Effector CD4-positive, alpha-beta T cell (primary cell): ENCODE measurements at regions not wholly inside any gene's neighbourhood (a gene's known extent, or its start where the extent isn't known, plus 50 kb on each side); places are given as distances from the start of the nearest gene placed in this dataset.

ENCODE experiments used
- DNase-seq: peaks from one replicate; pipeline ENCODE4 v3.0.0-alpha.2; 2020

GRCh38 chr6:137763436-137763835 lies 103.6 kb upstream of the TNFAIP3 start:
- DNase-seq = no peak

GRCh38 chr6:137763886-137764285 lies 103.2 kb upstream of the TNFAIP3 start:
- no peak for DNase-seq

GRCh38 chr6:137764464-137764863 lies 102.6 kb upstream of the TNFAIP3 start:
- no peak for DNase-seq

- no peak for DNase-seq
Observed at GRCh38 chr6:137765059-137765458, 102.0 kb upstream of the TNFAIP3 start.

GRCh38 chr6:137766596-137767370 lies 100.3 kb upstream of the TNFAIP3 start:
- DNase-seq = no peak

- DNase-seq = no peak
Observed at GRCh38 chr6:137767465-137767864, 99.6 kb upstream of the TNFAIP3 start.

- no peak for DNase-seq
Observed at GRCh38 chr6:137767911-137768690, 99.0 kb upstream of the TNFAIP3 start.

GRCh38 chr6:137768935-137769334 lies 98.1 kb upstream of the TNFAIP3 start:
- no peak for DNase-seq

GRCh38 chr6:137769797-137770362 lies 97.2 kb upstream of the TNFAIP3 start:
- no peak for DNase-seq

GRCh38 chr6:137772541-137773250 lies 94.4 kb upstream of the TNFAIP3 start:
- DNase-seq = no peak

GRCh38 chr6:137775227-137775626 lies 91.8 kb upstream of the TNFAIP3 start:
- DNase-seq = no peak

- no peak for DNase-seq
Observed at GRCh38 chr6:137775720-137776119, 91.3 kb upstream of the TNFAIP3 start.

GRCh38 chr6:137776256-137776655 lies 90.8 kb upstream of the TNFAIP3 start:
- DNase-seq = no peak

- no peak for DNase-seq
Observed at GRCh38 chr6:137776786-137777686, 90.0 kb upstream of the TNFAIP3 start.

GRCh38 chr6:137777687-137778075 lies 89.4 kb upstream of the TNFAIP3 start:
- DNase-seq = no peak

GRCh38 chr6:137779982-137780381 lies 87.1 kb upstream of the TNFAIP3 start:
- no peak for DNase-seq

GRCh38 chr6:137780447-137781034 lies 86.5 kb upstream of the TNFAIP3 start:
- no peak for DNase-seq

- no peak for DNase-seq
Observed at GRCh38 chr6:137781639-137782038, 85.4 kb upstream of the TNFAIP3 start.

GRCh38 chr6:137782166-137783039 lies 84.7 kb upstream of the TNFAIP3 start:
- no peak for DNase-seq

- no peak for DNase-seq
Observed at GRCh38 chr6:137783710-137784109, 83.3 kb upstream of the TNFAIP3 start.

GRCh38 chr6:137784583-137784982 lies 82.5 kb upstream of the TNFAIP3 start:
- no peak for DNase-seq
